Fibroblast of skin of scalp (primary cell): ENCODE measurements at regions not wholly inside any gene's neighbourhood (a gene's known extent, or its start where the extent isn't known, plus 50 kb on each side); places are given as distances from the start of the nearest gene placed in this dataset.

Experiments
- DNase-seq: peaks from one replicate; pipeline ENCODE4 v3.0.0-alpha.2; 2013

GRCh38 chr1:21346365-21347071 lies 56.3 kb upstream of the ECE1 start:
- DNase-seq: no peak

DNA sequence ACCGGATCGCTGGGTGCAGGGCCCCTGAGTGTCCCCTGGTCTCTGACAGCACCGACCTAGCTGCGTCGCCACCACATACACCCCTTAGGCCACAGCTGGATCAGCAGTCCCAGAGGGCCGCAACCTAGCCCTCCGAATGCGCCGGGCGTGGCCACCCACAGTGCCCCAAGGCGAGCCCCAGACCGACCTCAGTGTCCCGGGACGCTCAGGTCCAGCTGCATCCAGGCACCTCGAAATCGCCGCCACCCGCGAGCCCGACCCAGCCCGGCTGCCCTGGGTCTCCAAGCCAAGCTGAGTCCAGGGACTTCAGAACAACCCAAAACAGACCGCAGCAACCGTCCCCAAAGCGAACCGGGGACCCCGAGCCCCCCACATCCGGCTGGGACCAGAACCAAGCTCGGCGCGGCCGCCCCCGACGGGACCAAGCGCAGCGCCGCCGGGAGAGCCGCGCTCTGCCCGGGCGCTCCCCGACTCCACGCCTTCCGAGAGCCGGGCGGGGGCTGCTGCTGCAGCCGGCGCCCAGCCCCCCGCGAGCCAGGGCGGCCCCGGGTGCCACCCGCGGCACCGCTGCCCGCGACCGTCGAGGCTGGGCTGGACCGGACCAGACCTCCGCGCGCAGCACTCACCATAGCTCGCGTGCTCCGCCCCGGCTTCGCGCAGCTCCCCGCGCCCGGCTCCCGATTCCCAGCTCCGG lies 54.6 kb upstream of the ECE1 start:
- DNase-seq: no peak

DNA sequence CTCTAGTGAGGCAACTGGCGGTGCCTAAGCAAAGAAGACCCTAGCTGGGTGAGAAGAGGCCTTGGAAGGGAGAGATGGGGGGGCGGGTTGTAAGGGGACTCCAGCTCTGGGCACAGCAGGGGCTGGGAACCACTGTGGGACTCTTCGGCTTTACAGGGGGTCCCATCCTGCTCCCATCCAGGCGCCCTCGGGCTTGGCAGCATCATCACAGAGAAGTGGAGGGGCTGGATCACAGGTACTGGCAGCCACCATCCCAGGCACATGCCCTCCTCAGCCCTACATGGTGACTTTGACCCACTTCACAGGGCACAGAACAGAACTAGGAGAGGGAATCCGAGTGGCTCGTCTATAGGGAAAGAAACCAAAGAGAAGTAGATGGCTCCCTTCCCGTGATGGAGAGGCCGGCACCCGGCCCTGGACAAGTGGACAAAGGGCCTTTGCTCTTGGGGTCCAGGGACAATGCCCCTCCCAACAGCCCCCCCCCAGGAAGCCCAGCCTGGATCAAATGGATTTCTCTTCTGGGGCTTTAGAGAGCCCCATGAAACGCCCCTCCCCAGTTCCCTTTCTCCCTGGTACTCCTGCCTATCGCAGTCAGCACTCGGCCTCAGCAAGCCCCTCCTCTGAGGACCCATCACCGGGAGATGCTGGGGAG lies 54.0 kb upstream of the ECE1 start:
- no peak for DNase-seq

DNA sequence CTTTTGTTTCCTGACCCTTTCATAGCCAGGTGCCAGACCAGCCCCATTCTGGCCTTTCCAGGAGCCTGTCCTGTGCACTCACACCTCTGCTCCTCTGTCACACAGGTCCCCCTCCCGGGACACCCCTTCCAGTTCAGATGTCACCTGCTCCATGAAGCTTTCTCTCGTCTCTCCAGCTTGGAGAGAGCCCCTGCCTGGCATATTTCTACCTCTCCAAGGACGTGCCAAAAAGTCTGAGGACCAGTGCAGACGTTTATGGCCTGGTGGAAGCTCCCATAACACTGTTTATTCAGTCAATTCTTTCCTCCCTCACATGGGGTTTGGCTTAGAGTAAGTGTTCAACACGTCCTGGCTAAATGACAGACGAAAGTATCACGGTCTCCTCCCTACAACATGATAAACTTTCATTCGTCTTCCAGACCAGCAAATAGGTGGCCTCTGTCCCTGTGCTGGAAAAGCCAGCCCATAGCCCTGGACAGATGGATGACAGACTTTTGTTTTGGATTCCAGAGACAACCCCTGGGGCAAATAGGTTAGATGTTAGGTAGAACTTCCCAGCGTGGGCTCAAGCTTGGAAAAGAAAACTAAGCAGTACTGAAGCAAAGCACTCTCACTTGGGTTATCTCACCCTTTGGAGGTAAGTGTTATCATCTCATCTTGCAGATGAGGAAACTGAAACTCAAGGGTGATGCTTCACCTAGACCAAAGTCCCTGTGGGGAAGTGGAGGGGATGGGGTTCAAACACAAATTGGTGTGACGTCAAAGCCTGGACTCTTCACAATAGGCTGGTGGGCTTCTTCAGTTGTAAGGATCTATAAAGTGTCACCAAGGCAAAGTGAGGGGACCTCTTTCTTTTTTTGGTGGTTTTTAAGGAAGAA lies 52.9 kb upstream of the ECE1 start:
- no peak for DNase-seq

DNA sequence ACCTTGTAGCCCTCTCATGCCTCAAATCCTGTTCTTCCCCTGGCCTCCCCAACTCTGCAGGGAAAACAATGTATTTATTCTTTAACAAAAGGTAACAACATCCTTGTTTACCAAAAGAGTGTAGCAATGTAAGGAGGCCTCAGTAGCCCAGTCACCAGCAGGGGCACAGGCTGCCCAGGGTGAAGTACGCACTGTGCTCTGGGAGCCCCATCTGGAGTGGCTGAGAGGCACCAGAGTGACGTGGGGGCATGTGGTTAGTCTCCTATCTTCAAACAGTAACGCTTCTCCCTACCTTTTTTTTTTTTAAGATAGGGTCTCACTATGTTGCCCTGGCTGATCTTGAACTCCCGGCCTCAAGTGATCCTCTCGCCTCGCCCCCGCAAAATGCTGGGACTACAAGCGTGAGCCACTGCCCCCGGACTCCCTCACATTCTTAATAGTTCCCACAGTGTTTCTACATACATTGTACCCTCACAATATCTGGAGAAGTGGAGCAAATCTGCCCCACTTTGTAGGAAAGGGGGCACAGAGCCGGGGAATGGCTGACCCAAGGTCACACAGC lies 51.3 kb upstream of the ECE1 start:
- DNase-seq: no peak

DNA sequence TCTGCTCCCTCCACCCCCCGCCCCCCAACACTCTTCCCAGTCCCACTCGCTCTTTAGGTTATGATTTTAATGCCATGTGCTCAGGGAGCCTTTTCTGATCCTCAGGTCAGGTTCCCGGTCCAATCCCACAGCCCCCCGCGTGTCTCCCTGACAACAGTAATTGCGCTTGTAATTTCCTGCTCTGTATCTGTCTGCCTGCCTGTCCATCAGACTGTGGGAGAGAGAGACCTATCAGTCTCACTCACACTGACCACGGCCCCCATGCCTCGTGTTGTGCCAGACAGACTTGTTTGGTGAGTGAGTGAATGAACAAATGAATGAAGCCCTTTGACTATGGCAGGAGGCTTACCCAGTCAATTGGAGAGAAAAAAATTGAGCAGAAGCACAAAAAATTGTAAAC lies 50.8 kb upstream of the ECE1 start:
- no peak for DNase-seq

GRCh38 chr1:21340230-21340945 lies 50.1 kb upstream of the ECE1 start:
- DNase-seq: no peak
